Panc1 (cell line): ENCODE measurements at regions not wholly inside any gene's neighbourhood (a gene's known extent, or its start where the extent isn't known, plus 50 kb on each side); places are given as distances from the start of the nearest gene placed in this dataset.

Experiments
- CTCF ChIP-seq: fragments of 450-650 bp; IDR thresholded peaks from 2 replicates; pipeline ENCODE4 v1.5.1; 2017; ENCODE audit warnings: mild to moderate bottlenecking
- POLR2AphosphoS5 ChIP-seq: IDR thresholded peaks from 2 replicates; pipeline ENCODE4 v1.6.1; 2012; ENCODE audit warnings: mild to moderate bottlenecking, low read depth, low read length, moderate library complexity
- REST ChIP-seq, 2 experiments: IDR thresholded peaks; 2 replicates each; pipeline ENCODE4 v1.6.1; 2011 to 2012; ENCODE audit warnings: low read depth in 2 of 2, control low read depth in 1 of 2, low read length in 1 of 2, mild to moderate bottlenecking in 1 of 2, moderate library complexity in 1 of 2; ENCODE audit not compliant: insufficient read depth in 1 of 2
- TCF7L2 ChIP-seq: IDR thresholded peaks from 2 replicates; pipeline ENCODE4 v1.6.1; 2011; ENCODE audit warnings: mild to moderate bottlenecking, low read depth, low read length, inconsistent platforms

GRCh38 chr15:96701877-96702276 lies 371.4 kb downstream of the NR2F2 start:
- TF ChIP-seq REST (IDR thresholded peaks at IDR 0.05; ENCODE audit: insufficient read depth in 1 of 2, low read depth in 2 of 2, low read length in 1 of 2) (no peak), CTCF (no peak), POLR2AphosphoS5 (no peak), TCF7L2 (no peak)
